ENCODE measurements at regions not wholly inside any gene's neighbourhood (a gene's known extent, or its start where the extent isn't known, plus 50 kb on each side); places are given as distances from the start of the nearest gene placed in this dataset.

DNA sequence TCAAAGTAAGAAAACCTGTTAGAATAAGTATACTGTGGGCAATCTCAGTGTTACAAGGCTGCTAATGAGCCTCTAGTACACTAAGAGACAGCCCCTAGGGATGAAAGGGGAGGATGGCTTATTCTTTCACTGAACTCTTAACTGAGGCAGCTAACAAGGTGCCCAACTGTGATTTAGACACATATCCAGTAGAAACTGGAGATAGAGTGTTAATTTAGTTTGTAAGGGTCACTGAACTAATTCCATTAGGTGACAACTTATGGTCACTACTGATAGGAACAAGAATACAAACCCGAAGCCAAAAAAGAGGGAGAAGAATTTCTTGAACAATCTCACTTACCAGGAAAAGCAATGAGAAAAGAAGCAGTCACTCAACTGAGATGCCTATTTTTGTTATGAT is 1010.6 kb downstream of the PCDH9 start:
- Mint-ChIP-seq H3K27ac (no peak overlapping the region), H3K9me3 (no peaks in the 10 kb centered on the region), H3K4me3 (no peak overlapping the region), H3K27me3 (no peaks in the 10 kb centered on the region), H3K36me3 (ENCODE audit: low read depth) (no peaks in the 10 kb centered on the region), H3K4me1 (ENCODE audit: low read depth) (no peaks in the 10 kb centered on the region)
- DNase-seq (no peak), ATAC-seq (ENCODE audit: poor library complexity) (no peak)
- Histone ChIP-seq H3K4me1 (ENCODE audit: insufficient read depth, low read length) (no peaks in the 10 kb centered on the region), H3K36me3 (ENCODE audit: insufficient read depth, low read length) (no peaks in the 10 kb centered on the region), H3K4me3 (ENCODE audit: low read length) (no peak overlapping the region), H3K27ac (ENCODE audit: low read depth in 1 of 2, low read length in 2 of 2) (no peak overlapping the region), H3K27me3 (ENCODE audit: control insufficient read depth in 1 of 2, insufficient read depth in 2 of 2, low read length in 2 of 2) (no peaks in the 10 kb centered on the region), H3K9me3 (ENCODE audit: control insufficient read depth in 1 of 2, insufficient read depth in 1 of 2, low read length in 2 of 2) (peaks cover 0 to 3% of the 10 kb centered on the region in 2 experiments)
- TF ChIP-seq, protein P1, sequence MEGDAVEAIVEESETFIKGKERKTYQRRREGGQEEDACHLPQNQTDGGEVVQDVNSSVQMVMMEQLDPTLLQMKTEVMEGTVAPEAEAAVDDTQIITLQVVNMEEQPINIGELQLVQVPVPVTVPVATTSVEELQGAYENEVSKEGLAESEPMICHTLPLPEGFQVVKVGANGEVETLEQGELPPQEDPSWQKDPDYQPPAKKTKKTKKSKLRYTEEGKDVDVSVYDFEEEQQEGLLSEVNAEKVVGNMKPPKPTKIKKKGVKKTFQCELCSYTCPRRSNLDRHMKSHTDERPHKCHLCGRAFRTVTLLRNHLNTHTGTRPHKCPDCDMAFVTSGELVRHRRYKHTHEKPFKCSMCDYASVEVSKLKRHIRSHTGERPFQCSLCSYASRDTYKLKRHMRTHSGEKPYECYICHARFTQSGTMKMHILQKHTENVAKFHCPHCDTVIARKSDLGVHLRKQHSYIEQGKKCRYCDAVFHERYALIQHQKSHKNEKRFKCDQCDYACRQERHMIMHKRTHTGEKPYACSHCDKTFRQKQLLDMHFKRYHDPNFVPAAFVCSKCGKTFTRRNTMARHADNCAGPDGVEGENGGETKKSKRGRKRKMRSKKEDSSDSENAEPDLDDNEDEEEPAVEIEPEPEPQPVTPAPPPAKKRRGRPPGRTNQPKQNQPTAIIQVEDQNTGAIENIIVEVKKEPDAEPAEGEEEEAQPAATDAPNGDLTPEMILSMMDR (IDR thresholded peaks at IDR 0.05) = no peak
- POLR2A ChIA-PET = no interaction called here
- intact Hi-C loops (cut with DNase I, micrococcal nuclease) = no loop called here
- CTCF ChIA-PET = no interaction called here

DNA sequence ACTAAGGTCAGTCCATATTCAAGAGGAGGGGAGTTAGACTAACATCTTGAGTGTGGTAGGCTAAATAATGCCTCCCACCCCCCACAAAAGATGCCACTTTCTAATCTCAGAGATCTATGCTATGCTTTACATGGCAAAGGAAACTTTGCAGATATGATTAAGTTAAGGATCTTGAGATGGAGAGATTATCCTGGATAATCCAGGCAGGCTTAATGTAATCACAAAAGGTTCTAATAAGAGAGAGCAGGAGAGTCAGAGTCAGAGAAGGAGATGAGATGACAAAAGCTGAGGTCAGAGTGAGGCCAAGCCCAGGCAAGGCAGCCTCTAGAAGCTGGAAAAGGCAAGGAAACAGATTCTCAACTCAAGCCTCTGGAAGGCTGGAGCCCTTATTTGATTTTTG is 1011.6 kb downstream of the PCDH9 start:
- POLR2A ChIA-PET = no interaction called here

DNA sequence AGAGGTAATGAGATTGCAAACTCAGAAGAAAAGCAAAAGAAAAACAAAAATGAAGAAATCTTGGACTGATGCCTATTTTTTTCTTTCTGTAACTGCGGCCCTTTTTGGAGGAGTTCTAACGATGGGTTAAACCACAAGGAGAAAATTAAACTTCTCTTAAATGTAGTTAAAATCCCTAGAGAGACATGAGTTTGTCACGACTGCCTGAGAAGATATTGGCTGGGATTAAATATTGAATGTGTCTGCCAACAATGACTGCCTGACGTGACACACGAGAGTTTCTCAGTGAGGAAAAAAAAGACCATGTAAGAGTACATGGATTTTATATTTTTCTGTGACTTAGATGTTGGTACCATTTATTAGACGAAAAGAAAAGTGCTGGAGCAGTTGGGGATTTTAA is 1013.4 kb downstream of the PCDH9 start:
- ChIA-PET CTCF (no interaction called here), POLR2A (no interaction called here)
- Histone ChIP-seq H3K4me3 (ENCODE audit: low read length) (no peak overlapping the region), H3K27ac (ENCODE audit: low read depth in 1 of 2, low read length in 2 of 2) (no peak overlapping the region), H3K36me3 (ENCODE audit: insufficient read depth, low read length) (no peaks in the 10 kb centered on the region), H3K9me3 (ENCODE audit: control insufficient read depth in 1 of 2, insufficient read depth in 1 of 2, low read length in 2 of 2) (peaks cover 0 to 7% of the 10 kb centered on the region in 2 experiments), H3K27me3 (ENCODE audit: control insufficient read depth in 1 of 2, insufficient read depth in 2 of 2, low read length in 2 of 2) (no peaks in the 10 kb centered on the region), H3K4me1 (ENCODE audit: insufficient read depth, low read length) (no peaks in the 10 kb centered on the region)
- no peak overlapping the region for H3K4me3 Mint-ChIP-seq
- H3K27me3 Mint-ChIP-seq = no peaks in the 10 kb centered on the region
- no peak overlapping the region for H3K27ac Mint-ChIP-seq
- peaks cover 2% of the 10 kb centered on the region for H3K9me3 Mint-ChIP-seq
- H3K4me1 Mint-ChIP-seq (ENCODE audit: low read depth) = no peaks in the 10 kb centered on the region
- no peak for DNase-seq
- intact Hi-C loops (cut with DNase I, micrococcal nuclease) = no loop called here
- ATAC-seq (ENCODE audit: poor library complexity) = no peak
- TF ChIP-seq, protein P1 (IDR thresholded peaks at IDR 0.05) = no peak
- H3K36me3 Mint-ChIP-seq (ENCODE audit: low read depth) = no peaks in the 10 kb centered on the region

More for the DNA sequence above, 1011.6 kb downstream of the PCDH9 start:
- no peaks in the 10 kb centered on the region for H3K4me1 ChIP-seq (ENCODE audit: insufficient read depth, low read length)
- H3K9me3 ChIP-seq (ENCODE audit: control insufficient read depth in 1 of 2, insufficient read depth in 1 of 2, low read length in 2 of 2) = peaks cover 0 to 3% of the 10 kb centered on the region in 2 experiments
- no peaks in the 10 kb centered on the region for H3K27me3 ChIP-seq (ENCODE audit: control insufficient read depth in 1 of 2, insufficient read depth in 2 of 2, low read length in 2 of 2)
- no peaks in the 10 kb centered on the region for H3K4me1 Mint-ChIP-seq (ENCODE audit: low read depth)
- TF ChIP-seq, protein P1 (IDR thresholded peaks at IDR 0.05) = no peak
- intact Hi-C loops (cut with DNase I, micrococcal nuclease) = no loop called here
- H3K27ac ChIP-seq (ENCODE audit: low read depth in 1 of 2, low read length in 2 of 2) = no peak overlapping the region
- CTCF ChIA-PET = no interaction called here
- no peak overlapping the region for H3K4me3 ChIP-seq (ENCODE audit: low read length)
- no peaks in the 10 kb centered on the region for H3K27me3 Mint-ChIP-seq
- DNase-seq (no peak), ATAC-seq (ENCODE audit: poor library complexity) (no peak)
- no peak overlapping the region for H3K27ac Mint-ChIP-seq
- H3K36me3 Mint-ChIP-seq (ENCODE audit: low read depth) = no peaks in the 10 kb centered on the region
- H3K4me3 Mint-ChIP-seq = no peak overlapping the region
- no peaks in the 10 kb centered on the region for H3K9me3 Mint-ChIP-seq
- no peaks in the 10 kb centered on the region for H3K36me3 ChIP-seq (ENCODE audit: insufficient read depth, low read length)
